ENCODE measurements at regions not wholly inside any gene's neighbourhood (a gene's known extent, or its start where the extent isn't known, plus 50 kb on each side); places are given as distances from the start of the nearest gene placed in this dataset.
"Not testable (repeated sequence)": the region's sequence is repeated elsewhere in the genome, so short reads cannot be mapped to it uniquely, and the experiment has no call there.

DNA sequence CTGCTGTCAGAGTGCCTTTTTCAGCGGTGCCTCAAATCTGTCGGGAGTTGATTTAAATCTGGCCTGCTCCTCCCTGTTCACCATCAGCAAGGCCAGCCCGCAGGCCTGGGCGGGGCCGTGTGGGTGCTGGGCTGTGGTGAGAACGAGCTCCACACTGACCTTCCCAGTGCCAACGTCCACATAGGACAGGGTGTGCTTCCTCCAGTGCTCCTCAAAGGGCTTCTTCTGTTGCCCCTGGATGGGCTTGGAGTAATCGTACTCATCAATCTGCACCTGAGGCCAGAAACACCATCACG is 50.2 kb upstream of the LPCAT1 start:
- not testable (repeated sequence) for TF ChIP-seq EZH2 (optimal IDR thresholded peaks at IDR 0.05; ENCODE audit: low read depth, low read length); CTCF (IDR thresholded peaks at IDR 0.05; ENCODE audit: low read length)
